ENCODE measurements at regions not wholly inside any gene's neighbourhood (a gene's known extent, or its start where the extent isn't known, plus 50 kb on each side); places are given as distances from the start of the nearest gene placed in this dataset.

GRCh38 chr10:91038971-91039370, 118.1 kb upstream of the ANKRD1 start:
- WGBS (ENCODE audit: low lambda C conversion rate, missing lambda C conversion rate), result 69% methylated on average over 3 of the region's 3 CpGs
- H3K79me2 ChIP-seq, result no peaks in the 10 kb centered on the region
- H3K4me2 ChIP-seq, result no peak overlapping the region
- peaks cover 5% of the 10 kb centered on the region for H3K4me1 ChIP-seq (ENCODE audit: insufficient read depth)
- H3K27me3 ChIP-seq, result no peaks in the 10 kb centered on the region
- TF ChIP-seq CTCF (IDR thresholded peaks at IDR 0.05; ENCODE audit: poor library complexity), result no peak
- no peak for TF ChIP-seq EZH2phosphoT487 (IDR thresholded peaks at IDR 0.05; ENCODE audit: low read depth, severe bottlenecking, unreplicated experiment)
- TF ChIP-seq EZH2 (IDR thresholded peaks at IDR 0.05; ENCODE audit: borderline replicate concordance), result no peak
- no peak overlapping the region for H3K4me3 ChIP-seq
- no peak for DNase-seq (ENCODE audit: low spot score)
- H2AFZ ChIP-seq, result no peak overlapping the region
- H3K36me3 ChIP-seq (replicated peaks; ENCODE audit: insufficient read depth, low read depth), result no peaks in the 10 kb centered on the region
- no peaks in the 10 kb centered on the region for H3K9me3 ChIP-seq (ENCODE audit: low read depth)
- H4K20me1 ChIP-seq (ENCODE audit: insufficient read depth, poor library complexity, severe bottlenecking), result no peaks in the 10 kb centered on the region
- H3K9me2 ChIP-seq (replicated peaks; ENCODE audit: insufficient read depth), result no peaks in the 10 kb centered on the region
- H3K27ac ChIP-seq, result no peak overlapping the region

- DNase-seq (ENCODE audit: low spot score), result no peak
Measured at GRCh38 chr10:91040343-91040742, 119.5 kb upstream of the ANKRD1 start.

GRCh38 chr10:91042069-91042468, 121.2 kb upstream of the ANKRD1 start:
- H3K4me3 ChIP-seq, result no peak overlapping the region
- no peak overlapping the region for H3K4me2 ChIP-seq
- TF ChIP-seq EZH2phosphoT487 (IDR thresholded peaks at IDR 0.05; ENCODE audit: low read depth, severe bottlenecking, unreplicated experiment) (no peak), EZH2 (IDR thresholded peaks at IDR 0.05; ENCODE audit: borderline replicate concordance) (no peak), CTCF (IDR thresholded peaks at IDR 0.05; ENCODE audit: poor library complexity) (no peak)
- no peak for DNase-seq (ENCODE audit: low spot score)
- H3K9me3 ChIP-seq (ENCODE audit: low read depth), result no peaks in the 10 kb centered on the region
- H4K20me1 ChIP-seq (ENCODE audit: insufficient read depth, poor library complexity, severe bottlenecking), result no peaks in the 10 kb centered on the region
- no peaks in the 10 kb centered on the region for H3K27me3 ChIP-seq
- no peaks in the 10 kb centered on the region for H3K79me2 ChIP-seq
- no peaks in the 10 kb centered on the region for H3K4me1 ChIP-seq (ENCODE audit: insufficient read depth)
- H3K36me3 ChIP-seq (replicated peaks; ENCODE audit: insufficient read depth, low read depth), result no peaks in the 10 kb centered on the region
- WGBS (ENCODE audit: low lambda C conversion rate, missing lambda C conversion rate), result 60% methylated on average over 3 of the region's 3 CpGs
- H3K9me2 ChIP-seq (replicated peaks; ENCODE audit: insufficient read depth), result no peaks in the 10 kb centered on the region
- no peak overlapping the region for H3K27ac ChIP-seq
- no peak overlapping the region for H2AFZ ChIP-seq

More at GRCh38 chr10:91040343-91040742, 119.5 kb upstream of the ANKRD1 start:
- H4K20me1 ChIP-seq (ENCODE audit: insufficient read depth, poor library complexity, severe bottlenecking), result no peaks in the 10 kb centered on the region
- H3K4me1 ChIP-seq (ENCODE audit: insufficient read depth), result no peaks in the 10 kb centered on the region
- no peak overlapping the region for H3K27ac ChIP-seq
- no peaks in the 10 kb centered on the region for H3K9me2 ChIP-seq (replicated peaks; ENCODE audit: insufficient read depth)
- no peaks in the 10 kb centered on the region for H3K27me3 ChIP-seq
- H3K79me2 ChIP-seq, result no peaks in the 10 kb centered on the region
- no peak for TF ChIP-seq EZH2phosphoT487 (IDR thresholded peaks at IDR 0.05; ENCODE audit: low read depth, severe bottlenecking, unreplicated experiment)
- TF ChIP-seq EZH2 (IDR thresholded peaks at IDR 0.05; ENCODE audit: borderline replicate concordance), result no peak
- TF ChIP-seq CTCF (IDR thresholded peaks at IDR 0.05; ENCODE audit: poor library complexity), result no peak
- no peaks in the 10 kb centered on the region for H3K36me3 ChIP-seq (replicated peaks; ENCODE audit: insufficient read depth, low read depth)
- H3K4me3 ChIP-seq, result no peak overlapping the region
- H3K4me2 ChIP-seq, result no peak overlapping the region
- no peaks in the 10 kb centered on the region for H3K9me3 ChIP-seq (ENCODE audit: low read depth)
- no peak overlapping the region for H2AFZ ChIP-seq
- 87% methylated on average over 2 of the region's 2 CpGs for WGBS (ENCODE audit: low lambda C conversion rate, missing lambda C conversion rate)

Data from hepatocyte (in vitro differentiated cells).